ENCODE measurements at regions not wholly inside any gene's neighbourhood (a gene's known extent, or its start where the extent isn't known, plus 50 kb on each side); places are given as distances from the start of the nearest gene placed in this dataset.

DNA sequence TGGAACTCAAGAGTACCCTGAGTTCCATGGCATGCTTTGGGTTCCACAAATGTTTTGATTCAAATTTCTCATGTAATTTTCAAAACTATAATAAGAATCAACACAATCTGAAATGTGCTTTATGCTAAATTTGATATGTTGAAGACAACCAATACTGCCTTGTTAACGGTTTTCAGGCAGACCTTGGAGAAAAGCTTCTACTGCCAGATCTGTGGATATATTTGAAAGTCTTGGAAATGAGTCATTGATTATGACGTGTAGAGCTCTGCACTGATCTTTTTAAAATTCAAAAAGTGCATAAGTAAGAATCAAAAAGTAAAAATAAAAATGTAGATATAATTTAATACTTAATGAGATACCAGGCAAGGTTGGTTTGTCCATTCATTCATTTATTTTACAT lies 74.0 kb upstream of the TNR start:
- no peak for TF ChIP-seq POLR2AphosphoS5 (IDR thresholded peaks at IDR 0.05; ENCODE audit: low read depth, low read length)
- TF ChIP-seq, protein P1, sequence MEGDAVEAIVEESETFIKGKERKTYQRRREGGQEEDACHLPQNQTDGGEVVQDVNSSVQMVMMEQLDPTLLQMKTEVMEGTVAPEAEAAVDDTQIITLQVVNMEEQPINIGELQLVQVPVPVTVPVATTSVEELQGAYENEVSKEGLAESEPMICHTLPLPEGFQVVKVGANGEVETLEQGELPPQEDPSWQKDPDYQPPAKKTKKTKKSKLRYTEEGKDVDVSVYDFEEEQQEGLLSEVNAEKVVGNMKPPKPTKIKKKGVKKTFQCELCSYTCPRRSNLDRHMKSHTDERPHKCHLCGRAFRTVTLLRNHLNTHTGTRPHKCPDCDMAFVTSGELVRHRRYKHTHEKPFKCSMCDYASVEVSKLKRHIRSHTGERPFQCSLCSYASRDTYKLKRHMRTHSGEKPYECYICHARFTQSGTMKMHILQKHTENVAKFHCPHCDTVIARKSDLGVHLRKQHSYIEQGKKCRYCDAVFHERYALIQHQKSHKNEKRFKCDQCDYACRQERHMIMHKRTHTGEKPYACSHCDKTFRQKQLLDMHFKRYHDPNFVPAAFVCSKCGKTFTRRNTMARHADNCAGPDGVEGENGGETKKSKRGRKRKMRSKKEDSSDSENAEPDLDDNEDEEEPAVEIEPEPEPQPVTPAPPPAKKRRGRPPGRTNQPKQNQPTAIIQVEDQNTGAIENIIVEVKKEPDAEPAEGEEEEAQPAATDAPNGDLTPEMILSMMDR (IDR thresholded peaks at IDR 0.05; ENCODE audit: control extremely low read depth in 1 of 3, insufficient read depth in 1 of 3, low read depth in 1 of 3, low read length in 3 of 3) = no peak
- no peak for TF ChIP-seq JUND (IDR thresholded peaks at IDR 0.05; ENCODE audit: low read length)
- no peak for TF ChIP-seq RFX5 (IDR thresholded peaks at IDR 0.05; ENCODE audit: borderline replicate concordance, low read depth, low read length)
- no peak for TF ChIP-seq CHD2 (IDR thresholded peaks at IDR 0.05; ENCODE audit: low read length)
- TF ChIP-seq E2F6 (IDR thresholded peaks at IDR 0.05) = no peak
- TF ChIP-seq CREB1 (IDR thresholded peaks at IDR 0.05) = no peak
- no peak for TF ChIP-seq NRF1 (IDR thresholded peaks at IDR 0.05; ENCODE audit: low read depth, low read length)
- TF ChIP-seq TAF1 (IDR thresholded peaks at IDR 0.05; ENCODE audit: low read depth, low read length) = no peak
- TF ChIP-seq SIN3A (conservative IDR thresholded peaks at IDR 0.05 in 1 of 2, IDR thresholded peaks at IDR 0.05 in 1 of 2; ENCODE audit: low read depth in 1 of 2, low read length in 2 of 2) = no peak
- TF ChIP-seq ZNF274 (IDR thresholded peaks at IDR 0.05; ENCODE audit: borderline replicate concordance, extremely low read depth, low read length) = no peak
- TF ChIP-seq ATF3 (IDR thresholded peaks at IDR 0.05; ENCODE audit: insufficient read depth, low read depth, low read length) = no peak
- no peak for TF ChIP-seq POLR2A (IDR thresholded peaks at IDR 0.05; ENCODE audit: control extremely low read depth in 1 of 2, low read depth in 2 of 2, low read length in 2 of 2)
